HCT116 (cell line): ENCODE measurements at regions not wholly inside any gene's neighbourhood (a gene's known extent, or its start where the extent isn't known, plus 50 kb on each side); places are given as distances from the start of the nearest gene placed in this dataset.
"Not testable (repeated sequence)": the region's sequence is repeated elsewhere in the genome, so short reads cannot be mapped to it uniquely, and the experiment has no call there.

ENCODE experiments used
- ATAC-seq: fragments of 200-7000 bp; cut with Tn5 transposase; 2 replicates; pipeline ENCODE4 v1.9.1; 2020; ENCODE audit warnings: mild to moderate bottlenecking, moderate library complexity
- BruUV-seq: library from RNA; stranded (reverse); fragments of 400-500 nt; replicated peaks from 2 replicates; lab custom pipeline; 2021; lab: Mats Ljungman, UMichigan
- CTCF ChIA-PET: fragments of 300-600 bp; sonication (Branson Sonifier 250); formaldehyde crosslinking; loops from one replicate; lab custom pipeline; 2021; ENCODE audit warnings: antibody characterized with exemption; lab: Charles Lee
- POLR2A ChIA-PET: fragments of 300-600, 350-600 bp; sonication (Branson Sonifier 250); formaldehyde crosslinking; loops from one replicate; lab custom pipeline; 2021; ENCODE audit warnings: antibody characterized with exemption; lab: Charles Lee
- RAD21 ChIA-PET, 2 experiments: fragments of 300-600 bp; sonication (Branson Sonifier 250); formaldehyde crosslinking; loops; one replicate each; lab custom pipeline; 2023; ENCODE audit warnings: low total read pairs in 2 of 2; ENCODE audit not compliant: uncharacterized antibody in 2 of 2, unreplicated experiment in 2 of 2, low non-redundant PET in 1 of 2; lab: Charles Lee
- DNase-seq: peaks from one replicate; pipeline ENCODE4 v3.0.0-alpha.2; 2010; ENCODE audit warnings: low read depth, low spot score
- H2AFZ ChIP-seq: fragments of 200-600 bp; shearing (Covaris generic), sonication (generic); 2 replicates; pipeline ENCODE4 v1.6.1; 2017; ENCODE audit warnings: low read depth, mixed run types, mixed read lengths, antibody characterized with exemption, low read length; ENCODE audit not compliant: poor library complexity, severe bottlenecking
- H3K27ac ChIP-seq: 2 replicates; pipeline ENCODE4 v1.5.1; 2012; ENCODE audit warnings: low read depth, low read length
- H3K27me3 ChIP-seq: fragments of 200-600 bp; sonication (generic); 2 replicates; pipeline ENCODE4 v1.6.1; 2016; ENCODE audit warnings: mixed run types, low read length, mixed read lengths; ENCODE audit not compliant: insufficient read depth
- H3K36me3 ChIP-seq, 2 experiments: fragments of 200-500 bp in 1 of 2; fragments of 200-600 bp in 1 of 2; sonication (Bioruptor generic) in 1 of 2; sonication (generic) in 1 of 2; 2 replicates each; pipeline versions ENCODE4 v1.5.1 to v1.6.1; 2014 to 2016; ENCODE audit warnings: low read length in 2 of 2, inconsistent platforms in 1 of 2, mixed read lengths in 1 of 2, mixed run types in 1 of 2; ENCODE audit not compliant: insufficient read depth in 2 of 2, control insufficient read depth in 1 of 2
- H3K4me1 ChIP-seq, 2 experiments: fragments of 200-600 bp in 1 of 2; sonication (generic) in 1 of 2; 2 replicates each; pipeline versions ENCODE4 v1.5.1 to v1.6.1; 2012 to 2017; ENCODE audit warnings: low read length in 2 of 2, inconsistent platforms in 1 of 2, mild to moderate bottlenecking in 1 of 2, mixed read lengths in 1 of 2, mixed run types in 1 of 2, moderate library complexity in 1 of 2; ENCODE audit not compliant: insufficient read depth in 2 of 2, control insufficient read depth in 1 of 2
- H3K4me2 ChIP-seq: fragments of 200-600 bp; sonication (generic); 2 replicates; pipeline ENCODE4 v1.6.1; 2017; ENCODE audit warnings: mixed run types, low read length, mixed read lengths
- H3K4me3 ChIP-seq, 2 experiments: fragments of 200-600 bp in 1 of 2; sonication (generic) in 1 of 2; replicated peaks in 1 of 2; 2 replicates each; pipeline ENCODE4 v1.5.1; 2011 to 2016; ENCODE audit warnings: low read length in 2 of 2, control low read depth in 1 of 2, low read depth in 1 of 2, mild to moderate bottlenecking in 1 of 2, mixed read lengths in 1 of 2, mixed run types in 1 of 2
- H3K79me2 ChIP-seq: fragments of 200-600 bp; sonication (generic); 2 replicates; pipeline ENCODE4 v1.6.1; 2017; ENCODE audit warnings: mild to moderate bottlenecking, mixed run types, low read length, moderate library complexity, mixed read lengths; ENCODE audit not compliant: insufficient read depth
- H3K9ac ChIP-seq: fragments of 200-600 bp; sonication (generic); 2 replicates; pipeline ENCODE4 v1.6.1; 2016; ENCODE audit warnings: low read length, mixed read lengths
- H3K9me2 ChIP-seq: fragments of 200-600 bp; sonication (generic), shearing (Covaris generic); 2 replicates; pipeline ENCODE4 v1.6.1; 2017; ENCODE audit warnings: mixed run types, mild to moderate bottlenecking, moderate library complexity; ENCODE audit not compliant: insufficient read depth
- H3K9me3 ChIP-seq, 2 experiments: fragments of 200-500 bp in 1 of 2; fragments of 200-600 bp in 1 of 2; sonication (Bioruptor generic) in 1 of 2; sonication (generic) in 1 of 2; 2 replicates each; pipeline ENCODE4 v1.6.1; 2014 to 2017; ENCODE audit warnings: low read length in 2 of 2, mixed read lengths in 2 of 2, inconsistent platforms in 1 of 2, low read depth in 1 of 2, mild to moderate bottlenecking in 1 of 2, mixed run types in 1 of 2, moderate library complexity in 1 of 2; ENCODE audit not compliant: control insufficient read depth in 1 of 2, insufficient read depth in 1 of 2
- H4K20me1 ChIP-seq: fragments of 200-600 bp; sonication (generic), shearing (Covaris generic); 2 replicates; pipeline ENCODE4 v1.6.1; 2017; ENCODE audit warnings: mixed run types, mild to moderate bottlenecking, moderate library complexity; ENCODE audit not compliant: insufficient read depth
- ATF3 ChIP-seq: IDR thresholded peaks from 2 replicates; pipeline ENCODE4 v1.6.1; 2012
- CTCF ChIP-seq, 3 experiments: fragments of 200-600 bp in 1 of 3; sonication (generic) in 1 of 3; IDR thresholded peaks in 2 of 3; conservative IDR thresholded peaks in 1 of 3; 2 replicates each; pipeline ENCODE4 v1.5.1; 2012 to 2017; ENCODE audit warnings: low read depth in 2 of 3, low read length in 2 of 3, antibody characterized with exemption in 1 of 3, borderline replicate concordance in 1 of 3, control low read depth in 1 of 3, mild to moderate bottlenecking in 1 of 3, mixed read lengths in 1 of 3, mixed run types in 1 of 3, moderate library complexity in 1 of 3; ENCODE audit not compliant: insufficient read depth in 1 of 3
- ELF1 ChIP-seq: IDR thresholded peaks from 2 replicates; pipeline ENCODE4 v1.6.1; 2012; ENCODE audit warnings: low read depth, borderline replicate concordance
- EZH2phosphoT487 ChIP-seq: fragments of 200-600 bp; IDR thresholded peaks from 2 replicates; pipeline ENCODE4 v1.6.1; 2018; ENCODE audit warnings: antibody characterized with exemption, borderline replicate concordance
- FOSL1 ChIP-seq: IDR thresholded peaks from 2 replicates; pipeline ENCODE4 v1.6.1; 2012; ENCODE audit warnings: low read depth
- JUND ChIP-seq: IDR thresholded peaks from 2 replicates; pipeline ENCODE4 v1.6.1; 2012
- POLR2AphosphoS5 ChIP-seq: IDR thresholded peaks from 2 replicates; pipeline ENCODE4 v1.6.1; 2011; ENCODE audit warnings: mild to moderate bottlenecking, low read depth, low read length, moderate library complexity
- REST ChIP-seq: IDR thresholded peaks from 2 replicates; pipeline ENCODE4 v1.6.1; 2012; ENCODE audit warnings: low read depth
- SP1 ChIP-seq: IDR thresholded peaks from 2 replicates; pipeline ENCODE4 v1.6.1; 2012; ENCODE audit warnings: low read depth
- YY1 ChIP-seq: IDR thresholded peaks from 2 replicates; pipeline ENCODE4 v1.6.1; 2011; ENCODE audit warnings: low read length, low read depth, moderate library complexity, mild to moderate bottlenecking; ENCODE audit not compliant: insufficient replicate concordance; ENCODE audit errors: extremely low read depth
- ZBTB33 ChIP-seq: IDR thresholded peaks from 2 replicates; pipeline ENCODE4 v1.6.1; 2011; ENCODE audit warnings: mild to moderate bottlenecking, low read length, moderate library complexity; ENCODE audit not compliant: insufficient replicate concordance; ENCODE audit errors: extremely low read depth
- ZFX ChIP-seq: fragments of 450-650 bp; IDR thresholded peaks from 2 replicates; pipeline ENCODE4 v1.6.1; 2017
- ZNF274 ChIP-seq: fragments of 200-500 bp; sonication (Bioruptor generic); IDR thresholded peaks from 2 replicates; pipeline ENCODE4 v1.6.1; 2014; ENCODE audit warnings: mild to moderate bottlenecking, low read depth, low read length, inconsistent platforms
- intact Hi-C: fragments of 100-400 bp; cut with micrococcal nuclease; formaldehyde crosslinking; loops from 2 replicates; pipeline ENCODE4 v1.10.0; 2022

- H3K79me2 ChIP-seq, H2AFZ ChIP-seq, H3K9ac ChIP-seq, POLR2A ChIA-PET, H3K27me3 ChIP-seq, H3K4me3 ChIP-seq, CTCF ChIA-PET, H3K4me2 ChIP-seq, H3K9me3 ChIP-seq, BruUV-seq, RAD21 ChIA-PET, H3K4me1 ChIP-seq, H3K27ac ChIP-seq, H3K9me2 ChIP-seq, DNase-seq, intact Hi-C loops, H4K20me1 ChIP-seq, ATAC-seq, H3K36me3 ChIP-seq: not testable (repeated sequence)
These were observed 516.3 kb upstream of the API5 start for GRCh38 chr11:42795483-42795882.

GRCh38 chr11:42800041-42800440 is 511.8 kb upstream of the API5 start:
- Histone ChIP-seq H3K4me3 (no peak overlapping the region), H3K9me3 (peaks cover 4 to 10% of the 10 kb centered on the region in 2 experiments; a peak in 2 of 4 replicates), H3K9me2 (no peaks in the 10 kb centered on the region), H3K4me1 (no peaks in the 10 kb centered on the region), H3K27ac (no peak overlapping the region), H3K79me2 (no peaks in the 10 kb centered on the region), H3K36me3 (no peaks in the 10 kb centered on the region), H3K27me3 (no peaks in the 10 kb centered on the region), H3K4me2 (no peak overlapping the region), H4K20me1 (no peaks in the 10 kb centered on the region), H2AFZ (no peak overlapping the region), H3K9ac (no peak overlapping the region)
- DNase-seq: no peak
- ATAC-seq: no peak
- ChIA-PET POLR2A (no interaction called here), RAD21 (no interaction called here), CTCF (no interaction called here)
- BruUV-seq: no TSS peak
- intact Hi-C loops: no loop called here
- TF ChIP-seq ELF1 (no peak), EZH2phosphoT487 (no peak), SP1 (no peak), JUND (no peak), CTCF (IDR thresholded peaks at IDR 0.05 in 2 of 3, conservative IDR thresholded peaks at IDR 0.05 in 1 of 3; ENCODE audit: borderline replicate concordance in 1 of 3, insufficient read depth in 1 of 3, low read depth in 2 of 3, low read length in 2 of 3) (no peak), ZNF274 (no peak), ZFX (no peak), REST (no peak), YY1 (no peak), FOSL1 (no peak), ATF3 (no peak), POLR2AphosphoS5 (no peak), ZBTB33 (no peak)
